ENCODE measurements at regions not wholly inside any gene's neighbourhood (a gene's known extent, or its start where the extent isn't known, plus 50 kb on each side); places are given as distances from the start of the nearest gene placed in this dataset.

- TF ChIP-seq CTCF (IDR thresholded peaks at IDR 0.05; ENCODE audit: low read depth, low read length, poor library complexity, severe bottlenecking) (no peak), EZH2phosphoT487 (IDR thresholded peaks at IDR 0.05; ENCODE audit: borderline replicate concordance, low read length) (no peak)
These were observed 273.3 kb downstream of the PTEN start for GRCh38 chr10:88136712-88137111.

All from DOHH2 (cell line).